Activated T-cell treated with anti-CD3 and anti-CD28 coated beads, Interleukin-2, amount 50 U/mL, for 72 hours (primary cell): ENCODE measurements at regions not wholly inside any gene's neighbourhood (a gene's known extent, or its start where the extent isn't known, plus 50 kb on each side); places are given as distances from the start of the nearest gene placed in this dataset.
"Not testable (repeated sequence)": the region's sequence is repeated elsewhere in the genome, so short reads cannot be mapped to it uniquely, and the experiment has no call there.

Source experiments
- ATAC-seq, 2 donors: fragments of 150-1000 bp; cut with Tn5 transposase; replicated peaks in 1 of 2; 2 replicates each; pipeline ENCODE4 v1.10.0; 2021; ENCODE audit warnings: moderate library complexity in 2 of 2, mild to moderate bottlenecking in 1 of 2
- DNase-seq, 2 donors: peaks; one replicate each; pipeline ENCODE4 v3.0.0; 2021 to 2022; ENCODE audit warnings: mixed read lengths in 1 of 2
- H3K27ac Mint-ChIP-seq: one replicate; pipeline ENCODE4 v1.8.0; 2022; ENCODE audit warnings: mild to moderate bottlenecking, moderate library complexity, mixed read lengths
- H3K27me3 Mint-ChIP-seq: one replicate; pipeline ENCODE4 v1.8.0; 2022; ENCODE audit warnings: low read depth, mixed read lengths
- H3K36me3 Mint-ChIP-seq, 2 donors: one replicate each; pipeline ENCODE4 v1.8.0; 2022; ENCODE audit warnings: mixed read lengths in 2 of 2, mild to moderate bottlenecking in 1 of 2; ENCODE audit not compliant: insufficient read depth in 2 of 2
- H3K4me1 Mint-ChIP-seq: one replicate; pipeline ENCODE4 v1.8.0; 2022; ENCODE audit warnings: low read depth, mixed read lengths
- H3K4me3 Mint-ChIP-seq, 2 donors: one replicate each; pipeline ENCODE4 v1.8.0; 2022; ENCODE audit warnings: mild to moderate bottlenecking in 2 of 2, mixed read lengths in 2 of 2, moderate library complexity in 2 of 2
- H3K9me3 Mint-ChIP-seq, 2 donors: one replicate each; pipeline ENCODE4 v1.8.0; 2022; ENCODE audit warnings: mixed read lengths in 2 of 2

DNA sequence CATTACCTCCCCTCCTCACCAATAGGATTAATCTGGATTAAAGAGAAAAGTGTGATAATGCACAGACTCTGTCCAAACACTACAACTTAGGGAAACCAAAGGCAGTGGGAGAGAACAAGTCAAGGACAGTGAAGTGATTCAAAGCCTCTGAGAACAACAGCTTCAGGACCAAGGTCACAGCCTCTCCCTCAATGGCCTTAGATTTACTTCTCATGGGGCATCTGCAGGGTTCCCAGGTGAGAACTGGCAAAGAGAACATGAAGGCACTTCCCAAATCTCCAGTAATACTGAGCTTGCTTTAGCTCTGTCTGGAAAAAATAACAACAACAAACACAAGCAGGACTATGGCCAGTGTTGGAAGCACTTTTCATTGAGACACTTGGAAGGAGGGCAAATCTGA, 99.8 kb upstream of the GOLGA6L22 start:
- not testable (repeated sequence) for ATAC-seq, H3K36me3 Mint-ChIP-seq, H3K9me3 Mint-ChIP-seq, H3K27ac Mint-ChIP-seq, H3K4me1 Mint-ChIP-seq, H3K27me3 Mint-ChIP-seq, H3K4me3 Mint-ChIP-seq, DNase-seq

DNA sequence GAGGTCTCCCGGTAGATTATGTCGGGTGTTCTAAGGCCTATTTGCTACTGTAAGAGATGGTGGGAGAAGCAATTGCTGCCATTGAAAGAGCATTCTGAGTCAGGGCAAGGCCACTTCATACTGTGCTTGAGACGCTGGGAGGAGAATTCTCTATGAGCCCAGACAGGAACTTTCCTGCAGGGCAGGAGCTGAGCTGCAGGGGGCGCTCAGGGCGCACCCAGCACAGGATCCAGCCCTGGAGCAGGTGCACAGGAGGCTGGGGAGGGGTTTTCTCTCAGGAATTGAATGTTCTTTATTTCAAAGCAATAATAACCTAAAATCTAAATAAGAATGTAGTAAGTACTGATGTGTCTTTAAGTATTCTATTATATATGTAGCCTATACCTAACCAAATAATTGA, 99.1 kb upstream of the GOLGA6L22 start:
- ATAC-seq = peak; percentile 84 to 90
- H3K4me3 Mint-ChIP-seq = not testable (repeated sequence)

DNA sequence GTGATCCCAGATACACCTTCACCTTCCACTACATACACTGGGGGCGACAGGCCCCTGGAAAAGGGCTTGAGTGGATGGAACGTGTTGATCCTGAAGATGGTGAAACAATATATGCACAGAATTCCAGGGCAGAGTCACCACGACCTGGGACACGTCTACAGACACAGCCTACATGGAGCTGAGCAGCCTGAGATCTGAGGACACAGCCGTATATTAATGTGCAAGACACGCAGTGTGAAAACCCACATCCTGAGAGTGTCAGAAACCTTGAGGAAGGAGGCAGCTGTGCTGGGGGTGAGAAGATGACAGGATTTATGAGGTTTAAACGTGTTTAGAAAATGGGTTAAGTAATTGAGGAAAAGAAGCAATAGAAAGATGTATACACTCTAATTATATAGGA, 98.0 kb upstream of the GOLGA6L22 start:
- H3K4me3 Mint-ChIP-seq, H3K27ac Mint-ChIP-seq, H3K4me1 Mint-ChIP-seq, DNase-seq, H3K27me3 Mint-ChIP-seq, H3K9me3 Mint-ChIP-seq, H3K36me3 Mint-ChIP-seq: not testable (repeated sequence)
- peak in 1 of 2 donors; percentile 35 for ATAC-seq

More for the DNA sequence above, 99.1 kb upstream of the GOLGA6L22 start:
- not testable (repeated sequence) for H3K9me3 Mint-ChIP-seq, H3K27ac Mint-ChIP-seq, H3K4me1 Mint-ChIP-seq, H3K36me3 Mint-ChIP-seq, H3K27me3 Mint-ChIP-seq
- DNase-seq = peak in 1 of 2 donors; percentile 0

DNA sequence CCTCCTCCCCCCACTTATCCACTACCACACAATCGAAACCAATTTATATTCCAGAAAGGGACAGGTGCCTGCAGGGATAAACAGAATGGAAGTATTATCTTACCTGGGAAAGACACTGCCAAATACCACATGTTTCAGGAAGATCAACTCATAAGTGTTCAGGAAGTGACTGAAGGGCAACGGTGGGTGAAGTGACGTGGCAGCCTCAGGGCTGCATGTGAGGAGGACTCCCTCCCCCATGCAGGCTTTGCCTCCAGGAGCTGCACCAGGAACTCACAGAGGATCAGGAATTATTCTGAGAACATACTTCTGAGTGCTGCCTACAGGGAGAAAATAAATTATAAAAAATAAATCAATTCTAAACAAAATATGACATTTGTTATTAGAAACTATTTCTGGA, 96.2 kb upstream of the GOLGA6L22 start:
- not testable (repeated sequence) for ATAC-seq, H3K4me1 Mint-ChIP-seq, H3K27ac Mint-ChIP-seq, H3K36me3 Mint-ChIP-seq, H3K9me3 Mint-ChIP-seq, H3K4me3 Mint-ChIP-seq, DNase-seq, H3K27me3 Mint-ChIP-seq

DNA sequence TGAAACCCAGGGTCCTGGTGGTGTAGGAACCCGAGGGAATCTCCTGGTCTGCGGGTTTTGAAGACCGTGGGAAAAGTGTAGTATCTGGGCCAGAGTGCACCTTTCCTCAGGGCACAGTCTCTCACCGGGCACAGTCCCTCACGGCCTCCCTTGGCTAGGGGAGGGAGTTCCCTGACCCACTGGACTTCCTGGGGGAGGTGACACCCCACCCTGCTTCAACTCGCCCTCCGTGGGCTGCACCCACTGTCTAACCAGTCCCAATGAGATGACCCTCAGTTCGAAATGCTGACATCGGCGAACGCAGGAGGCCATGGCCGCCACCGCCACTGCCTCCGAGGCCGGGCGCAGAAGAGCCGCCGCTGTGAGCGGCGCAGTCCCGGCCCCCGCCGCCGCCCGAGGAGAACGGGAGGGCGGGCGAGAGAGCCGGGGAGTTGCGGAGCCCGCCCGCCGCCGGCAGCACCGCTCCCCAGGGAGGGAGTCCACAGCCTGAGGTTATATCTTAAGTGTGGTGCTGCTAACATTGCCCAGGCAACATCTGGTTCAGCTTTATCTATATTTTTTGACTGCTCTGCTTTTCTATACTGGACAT, 87.4 kb upstream of the GOLGA6L22 start:
- H3K4me3 Mint-ChIP-seq, H3K27ac Mint-ChIP-seq, H3K9me3 Mint-ChIP-seq, H3K27me3 Mint-ChIP-seq, H3K4me1 Mint-ChIP-seq, ATAC-seq, DNase-seq, H3K36me3 Mint-ChIP-seq: not testable (repeated sequence)

DNA sequence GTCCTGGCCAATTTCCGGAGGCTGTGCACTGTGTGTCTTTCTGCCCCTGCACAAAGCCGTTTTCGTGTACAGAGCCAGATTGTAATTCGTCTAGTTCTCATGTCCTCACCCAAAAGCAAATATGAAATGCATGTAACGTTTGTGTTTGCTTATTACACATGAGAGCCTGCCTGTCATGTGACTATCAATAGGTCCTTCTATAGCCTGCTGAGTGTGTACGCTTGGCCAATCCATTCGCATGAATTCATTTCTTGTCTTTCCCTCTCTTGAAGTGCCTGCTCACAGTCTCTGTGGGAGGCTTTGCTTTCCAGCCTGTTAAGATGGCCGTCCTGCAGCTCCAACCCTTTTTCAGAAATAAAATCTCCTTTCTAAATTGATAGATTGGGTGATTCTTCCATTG, 84.2 kb upstream of the GOLGA6L22 start:
- not testable (repeated sequence) for DNase-seq, H3K36me3 Mint-ChIP-seq, H3K27me3 Mint-ChIP-seq, H3K4me1 Mint-ChIP-seq, H3K27ac Mint-ChIP-seq, H3K4me3 Mint-ChIP-seq, H3K9me3 Mint-ChIP-seq, ATAC-seq

DNA sequence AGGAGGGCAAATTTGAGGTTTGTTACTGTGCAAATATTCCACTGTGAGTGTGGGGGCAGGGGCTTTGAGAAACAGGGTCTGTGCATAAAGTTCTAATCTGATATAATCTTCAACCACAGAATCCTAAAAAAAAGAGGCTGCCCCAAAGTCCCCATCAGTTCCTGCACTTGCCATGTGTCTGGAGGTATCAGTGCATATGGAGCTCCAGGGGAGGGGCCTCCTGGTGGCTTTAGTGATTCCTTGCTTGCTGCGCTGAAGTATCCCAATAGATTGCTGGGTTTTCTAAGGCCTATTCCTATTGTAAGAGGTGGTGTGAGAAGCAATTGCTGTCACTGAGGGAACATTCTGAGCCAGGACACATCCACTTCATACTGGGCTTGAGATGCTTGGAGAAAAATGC, 82.9 kb upstream of the GOLGA6L22 start:
- not testable (repeated sequence) for H3K27me3 Mint-ChIP-seq, ATAC-seq, H3K36me3 Mint-ChIP-seq, DNase-seq, H3K9me3 Mint-ChIP-seq, H3K4me3 Mint-ChIP-seq, H3K4me1 Mint-ChIP-seq, H3K27ac Mint-ChIP-seq

DNA sequence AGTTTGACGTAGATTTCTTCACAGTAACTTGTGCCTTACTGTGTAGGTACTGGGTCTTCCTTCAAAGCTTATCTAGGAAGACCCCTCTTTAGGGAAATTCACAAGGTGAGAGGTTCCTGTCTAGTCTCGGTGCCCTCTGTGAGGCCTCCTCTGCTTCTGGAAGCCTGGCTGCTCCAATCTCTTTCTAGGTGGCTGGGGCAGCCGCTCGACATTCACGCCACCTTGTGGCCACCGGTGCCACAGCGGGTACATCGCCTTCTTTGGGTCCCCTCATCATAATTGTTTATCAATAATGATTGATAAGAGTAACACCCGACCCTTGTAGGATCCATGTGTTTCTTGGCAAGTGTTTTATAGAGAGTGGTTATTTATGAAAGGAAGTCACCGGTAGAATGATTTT, 80.8 kb upstream of the GOLGA6L22 start:
- H3K27ac Mint-ChIP-seq, H3K27me3 Mint-ChIP-seq, H3K9me3 Mint-ChIP-seq: not testable (repeated sequence)

DNA sequence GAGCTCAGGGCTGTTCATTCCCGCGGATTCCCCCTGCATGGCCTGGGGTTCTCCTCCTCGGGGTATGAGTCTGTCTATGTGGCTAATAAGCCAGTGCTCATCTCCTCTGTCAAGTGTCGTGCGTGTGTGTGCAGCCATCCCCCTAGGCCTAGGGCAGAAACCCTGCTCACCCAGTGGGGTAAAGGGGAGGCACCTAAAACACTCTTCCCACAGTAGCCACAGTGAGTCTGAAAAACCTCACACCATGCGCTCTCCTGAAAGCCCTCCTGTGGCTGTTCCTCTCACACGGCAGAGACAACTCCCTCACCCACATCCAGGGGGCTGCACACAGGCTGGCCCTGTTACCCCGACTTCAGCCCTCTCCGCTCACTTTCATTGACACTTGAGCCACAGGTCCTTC, 71.0 kb upstream of the GOLGA6L22 start:
- not testable (repeated sequence) for H3K9me3 Mint-ChIP-seq, H3K27me3 Mint-ChIP-seq

More for the DNA sequence above, 80.8 kb upstream of the GOLGA6L22 start:
- not testable (repeated sequence) for H3K36me3 Mint-ChIP-seq, H3K4me1 Mint-ChIP-seq, H3K4me3 Mint-ChIP-seq, ATAC-seq, DNase-seq

DNA sequence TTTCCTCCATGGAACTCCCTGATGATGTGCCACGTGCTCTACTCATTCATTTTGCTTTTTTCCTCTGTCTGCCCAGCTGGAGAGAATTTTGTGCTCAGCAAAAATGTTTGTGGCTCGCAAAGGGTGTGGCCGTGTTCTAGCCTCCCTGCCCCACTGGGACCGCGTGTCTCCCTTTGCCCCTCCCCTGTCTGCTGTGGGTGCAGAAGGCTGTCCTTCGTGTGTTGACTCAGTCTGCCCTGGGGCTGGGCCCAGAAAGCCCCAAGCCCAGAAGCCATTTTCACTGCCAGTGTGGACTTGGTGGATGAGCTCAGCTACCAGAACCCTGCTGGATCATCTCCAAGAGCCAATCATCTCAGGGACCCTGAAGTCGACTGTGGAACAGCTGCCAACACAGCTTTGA, 70.3 kb upstream of the GOLGA6L22 start:
- not testable (repeated sequence) for H3K27me3 Mint-ChIP-seq, H3K4me3 Mint-ChIP-seq, H3K27ac Mint-ChIP-seq, ATAC-seq, H3K36me3 Mint-ChIP-seq, H3K4me1 Mint-ChIP-seq, H3K9me3 Mint-ChIP-seq, DNase-seq

More for the DNA sequence above, 71.0 kb upstream of the GOLGA6L22 start:
- not testable (repeated sequence) for H3K27ac Mint-ChIP-seq, H3K4me3 Mint-ChIP-seq, ATAC-seq, H3K36me3 Mint-ChIP-seq, H3K4me1 Mint-ChIP-seq, DNase-seq

DNA sequence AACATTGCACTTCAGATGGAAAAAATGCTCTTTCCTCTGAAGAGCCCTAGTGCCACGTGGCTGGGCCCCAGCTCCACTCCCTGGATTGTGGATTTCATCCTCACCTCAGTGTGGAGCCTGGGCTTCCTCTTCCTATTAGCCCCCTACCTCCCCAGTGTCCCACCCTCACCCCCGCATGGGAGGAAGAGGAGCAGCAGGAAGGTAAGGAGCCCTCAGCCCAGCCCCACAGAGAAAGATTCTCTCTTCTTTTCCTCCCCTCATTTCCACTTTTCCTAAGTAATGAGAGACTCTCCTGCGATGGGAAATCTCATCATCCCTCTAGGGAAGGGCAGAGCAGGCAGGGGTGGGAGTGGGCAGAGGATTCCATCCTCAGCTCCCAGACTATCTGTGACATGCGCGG, 57.5 kb upstream of the GOLGA6L22 start:
- DNase-seq, H3K4me3 Mint-ChIP-seq, H3K4me1 Mint-ChIP-seq, H3K9me3 Mint-ChIP-seq, H3K36me3 Mint-ChIP-seq, H3K27me3 Mint-ChIP-seq, ATAC-seq, H3K27ac Mint-ChIP-seq: not testable (repeated sequence)

DNA sequence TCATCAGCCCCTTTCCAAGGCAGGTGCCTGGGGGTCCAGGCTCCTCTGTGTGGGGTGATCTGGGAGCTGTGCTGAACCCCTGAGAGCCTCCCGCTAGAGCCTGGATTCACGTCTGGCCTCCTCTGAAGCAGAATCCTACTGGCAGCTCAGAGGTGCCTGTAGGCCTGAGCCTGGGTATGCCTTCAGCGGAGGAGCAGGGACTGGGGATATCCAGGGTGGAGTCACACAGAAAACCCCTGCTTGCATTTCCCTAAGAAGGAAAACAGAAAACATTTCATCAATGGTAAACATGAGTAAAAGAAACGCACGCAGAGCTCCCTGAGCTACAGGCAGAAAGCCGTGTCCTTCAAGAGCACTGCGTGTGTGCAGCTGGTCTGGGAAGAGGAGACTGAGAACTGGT, 57.0 kb upstream of the GOLGA6L22 start:
- ATAC-seq, H3K36me3 Mint-ChIP-seq, H3K4me1 Mint-ChIP-seq, H3K27me3 Mint-ChIP-seq, H3K9me3 Mint-ChIP-seq, H3K4me3 Mint-ChIP-seq, DNase-seq, H3K27ac Mint-ChIP-seq: not testable (repeated sequence)

DNA sequence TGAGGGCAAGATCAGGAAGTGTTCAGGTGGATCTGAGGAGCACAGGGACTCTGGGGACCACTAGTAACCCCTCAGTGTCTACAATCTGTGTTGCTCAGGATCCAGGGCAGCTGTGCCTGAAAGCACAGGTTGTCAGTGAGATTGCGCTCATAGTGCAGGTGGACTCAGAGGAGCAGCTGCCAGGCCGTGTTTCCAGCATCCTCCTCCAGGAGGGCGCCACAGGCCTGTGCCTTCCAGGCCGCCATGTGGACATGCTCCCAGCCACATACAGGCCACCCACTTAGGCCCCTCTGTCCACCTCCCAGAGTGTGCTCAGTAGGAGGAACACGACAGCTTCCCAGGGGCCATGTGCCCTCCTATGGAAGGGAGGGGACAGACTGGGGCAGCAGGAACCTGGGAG, 52.9 kb upstream of the GOLGA6L22 start:
- not testable (repeated sequence) for H3K4me1 Mint-ChIP-seq, H3K27ac Mint-ChIP-seq, H3K36me3 Mint-ChIP-seq, H3K4me3 Mint-ChIP-seq, H3K27me3 Mint-ChIP-seq, H3K9me3 Mint-ChIP-seq, ATAC-seq, DNase-seq
